ENCODE measurements at regions not wholly inside any gene's neighbourhood (a gene's known extent, or its start where the extent isn't known, plus 50 kb on each side); places are given as distances from the start of the nearest gene placed in this dataset.

DNA sequence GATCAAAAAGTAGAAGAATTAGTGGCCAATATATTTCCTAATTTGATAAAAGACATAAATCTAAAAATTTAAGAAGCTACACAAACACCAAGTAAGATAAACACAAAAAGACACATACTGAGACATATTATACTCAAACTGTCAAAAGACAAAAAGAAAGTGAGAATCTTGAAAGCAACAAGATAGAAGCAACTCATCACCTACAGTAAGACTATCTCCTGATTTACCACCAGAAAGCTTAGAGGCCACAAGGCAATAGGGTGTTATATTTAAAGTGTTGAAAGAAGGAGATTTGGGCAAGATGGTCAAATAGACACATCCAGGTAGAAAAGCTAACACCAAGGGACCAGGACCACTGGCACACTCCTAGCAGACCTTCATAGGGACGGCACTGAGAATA, 79.4 kb downstream of the ITM2A start (continued):
- TF ChIP-seq, protein P1, sequence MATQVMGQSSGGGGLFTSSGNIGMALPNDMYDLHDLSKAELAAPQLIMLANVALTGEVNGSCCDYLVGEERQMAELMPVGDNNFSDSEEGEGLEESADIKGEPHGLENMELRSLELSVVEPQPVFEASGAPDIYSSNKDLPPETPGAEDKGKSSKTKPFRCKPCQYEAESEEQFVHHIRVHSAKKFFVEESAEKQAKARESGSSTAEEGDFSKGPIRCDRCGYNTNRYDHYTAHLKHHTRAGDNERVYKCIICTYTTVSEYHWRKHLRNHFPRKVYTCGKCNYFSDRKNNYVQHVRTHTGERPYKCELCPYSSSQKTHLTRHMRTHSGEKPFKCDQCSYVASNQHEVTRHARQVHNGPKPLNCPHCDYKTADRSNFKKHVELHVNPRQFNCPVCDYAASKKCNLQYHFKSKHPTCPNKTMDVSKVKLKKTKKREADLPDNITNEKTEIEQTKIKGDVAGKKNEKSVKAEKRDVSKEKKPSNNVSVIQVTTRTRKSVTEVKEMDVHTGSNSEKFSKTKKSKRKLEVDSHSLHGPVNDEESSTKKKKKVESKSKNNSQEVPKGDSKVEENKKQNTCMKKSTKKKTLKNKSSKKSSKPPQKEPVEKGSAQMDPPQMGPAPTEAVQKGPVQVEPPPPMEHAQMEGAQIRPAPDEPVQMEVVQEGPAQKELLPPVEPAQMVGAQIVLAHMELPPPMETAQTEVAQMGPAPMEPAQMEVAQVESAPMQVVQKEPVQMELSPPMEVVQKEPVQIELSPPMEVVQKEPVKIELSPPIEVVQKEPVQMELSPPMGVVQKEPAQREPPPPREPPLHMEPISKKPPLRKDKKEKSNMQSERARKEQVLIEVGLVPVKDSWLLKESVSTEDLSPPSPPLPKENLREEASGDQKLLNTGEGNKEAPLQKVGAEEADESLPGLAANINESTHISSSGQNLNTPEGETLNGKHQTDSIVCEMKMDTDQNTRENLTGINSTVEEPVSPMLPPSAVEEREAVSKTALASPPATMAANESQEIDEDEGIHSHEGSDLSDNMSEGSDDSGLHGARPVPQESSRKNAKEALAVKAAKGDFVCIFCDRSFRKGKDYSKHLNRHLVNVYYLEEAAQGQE (IDR thresholded peaks at IDR 0.05; ENCODE audit: unreplicated experiment) = no peak
- TF ChIP-seq, protein P2, sequence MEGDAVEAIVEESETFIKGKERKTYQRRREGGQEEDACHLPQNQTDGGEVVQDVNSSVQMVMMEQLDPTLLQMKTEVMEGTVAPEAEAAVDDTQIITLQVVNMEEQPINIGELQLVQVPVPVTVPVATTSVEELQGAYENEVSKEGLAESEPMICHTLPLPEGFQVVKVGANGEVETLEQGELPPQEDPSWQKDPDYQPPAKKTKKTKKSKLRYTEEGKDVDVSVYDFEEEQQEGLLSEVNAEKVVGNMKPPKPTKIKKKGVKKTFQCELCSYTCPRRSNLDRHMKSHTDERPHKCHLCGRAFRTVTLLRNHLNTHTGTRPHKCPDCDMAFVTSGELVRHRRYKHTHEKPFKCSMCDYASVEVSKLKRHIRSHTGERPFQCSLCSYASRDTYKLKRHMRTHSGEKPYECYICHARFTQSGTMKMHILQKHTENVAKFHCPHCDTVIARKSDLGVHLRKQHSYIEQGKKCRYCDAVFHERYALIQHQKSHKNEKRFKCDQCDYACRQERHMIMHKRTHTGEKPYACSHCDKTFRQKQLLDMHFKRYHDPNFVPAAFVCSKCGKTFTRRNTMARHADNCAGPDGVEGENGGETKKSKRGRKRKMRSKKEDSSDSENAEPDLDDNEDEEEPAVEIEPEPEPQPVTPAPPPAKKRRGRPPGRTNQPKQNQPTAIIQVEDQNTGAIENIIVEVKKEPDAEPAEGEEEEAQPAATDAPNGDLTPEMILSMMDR (conservative IDR thresholded peaks at IDR 0.05; ENCODE audit: low read depth in 2 of 2) = no peak
- TF ChIP-seq CREB1 (CRISPR knock-in tag; IDR thresholded peaks at IDR 0.05; ENCODE audit: low read depth) = no peak
- no peak for TF ChIP-seq POLR2AphosphoS5 (IDR thresholded peaks at IDR 0.05; ENCODE audit: low read depth)

DNA sequence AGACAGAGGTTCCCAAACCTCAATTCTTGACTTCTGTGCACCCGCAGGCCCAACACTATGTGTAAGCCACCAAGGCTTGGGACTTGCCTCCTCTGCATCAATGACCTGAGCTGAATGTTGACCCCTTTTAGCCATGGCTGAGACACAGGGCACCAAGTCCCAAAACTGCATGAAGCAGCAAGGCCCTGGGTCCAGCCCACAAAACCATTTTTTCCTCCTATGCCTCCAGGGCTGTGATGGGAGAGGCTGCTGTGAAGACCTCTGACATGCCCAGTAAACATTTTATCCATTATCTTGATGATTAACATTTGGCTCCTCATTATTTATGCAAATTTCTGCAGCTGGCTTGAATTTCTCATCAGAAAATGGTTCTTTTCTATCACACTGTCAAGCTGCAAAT, 85.4 kb downstream of the ITM2A start:
- Mint-ChIP-seq H3K4me3 (no peak overlapping the region), H3K4me1 (no peaks in the 10 kb centered on the region), H3K27ac (no peak overlapping the region), H3K9me3 (peaks cover 19% of the 10 kb centered on the region), H3K27me3 (ENCODE audit: insufficient read depth, low read depth, poor library complexity) (no peaks in the 10 kb centered on the region), H3K36me3 (ENCODE audit: low read depth) (peaks cover 13% of the 10 kb centered on the region)
- Histone ChIP-seq H3K27ac (ENCODE audit: low read depth) (no peak overlapping the region), H3K4me2 (no peak overlapping the region), H3K9me2 (ENCODE audit: insufficient read depth) (no peaks in the 10 kb centered on the region), H3K4me1 (ENCODE audit: insufficient read depth) (no peaks in the 10 kb centered on the region), H3F3A (replicated peaks; ENCODE audit: low read depth) (no peaks in the 10 kb centered on the region), H3K4me3 (no peak overlapping the region), H3K27me3 (ENCODE audit: insufficient read depth) (no peaks in the 10 kb centered on the region), H2AFZ (no peak overlapping the region), H4K20me1 (replicated peaks; ENCODE audit: insufficient read depth) (no peaks in the 10 kb centered on the region), H3K79me2 (replicated peaks; ENCODE audit: insufficient read depth) (no peaks in the 10 kb centered on the region), H3K36me3 (ENCODE audit: insufficient read depth) (no peaks in the 10 kb centered on the region)
- ATAC-seq = no peak
- DNase-seq (ENCODE audit: low spot score) = no peak
- TF ChIP-seq ZNF331 (CRISPR knock-in tag; IDR thresholded peaks at IDR 0.05; ENCODE audit: low read depth) (no peak), NANOG (IDR thresholded peaks at IDR 0.05; ENCODE audit: borderline replicate concordance) (no peak), POLR2AphosphoS5 (IDR thresholded peaks at IDR 0.05; ENCODE audit: low read depth) (no peak), EZH2phosphoT487 (IDR thresholded peaks at IDR 0.05; ENCODE audit: unreplicated experiment) (no peak), EZH2 (IDR thresholded peaks at IDR 0.05; ENCODE audit: low read depth, unreplicated experiment) (no peak)
- TF ChIP-seq, protein P3, sequence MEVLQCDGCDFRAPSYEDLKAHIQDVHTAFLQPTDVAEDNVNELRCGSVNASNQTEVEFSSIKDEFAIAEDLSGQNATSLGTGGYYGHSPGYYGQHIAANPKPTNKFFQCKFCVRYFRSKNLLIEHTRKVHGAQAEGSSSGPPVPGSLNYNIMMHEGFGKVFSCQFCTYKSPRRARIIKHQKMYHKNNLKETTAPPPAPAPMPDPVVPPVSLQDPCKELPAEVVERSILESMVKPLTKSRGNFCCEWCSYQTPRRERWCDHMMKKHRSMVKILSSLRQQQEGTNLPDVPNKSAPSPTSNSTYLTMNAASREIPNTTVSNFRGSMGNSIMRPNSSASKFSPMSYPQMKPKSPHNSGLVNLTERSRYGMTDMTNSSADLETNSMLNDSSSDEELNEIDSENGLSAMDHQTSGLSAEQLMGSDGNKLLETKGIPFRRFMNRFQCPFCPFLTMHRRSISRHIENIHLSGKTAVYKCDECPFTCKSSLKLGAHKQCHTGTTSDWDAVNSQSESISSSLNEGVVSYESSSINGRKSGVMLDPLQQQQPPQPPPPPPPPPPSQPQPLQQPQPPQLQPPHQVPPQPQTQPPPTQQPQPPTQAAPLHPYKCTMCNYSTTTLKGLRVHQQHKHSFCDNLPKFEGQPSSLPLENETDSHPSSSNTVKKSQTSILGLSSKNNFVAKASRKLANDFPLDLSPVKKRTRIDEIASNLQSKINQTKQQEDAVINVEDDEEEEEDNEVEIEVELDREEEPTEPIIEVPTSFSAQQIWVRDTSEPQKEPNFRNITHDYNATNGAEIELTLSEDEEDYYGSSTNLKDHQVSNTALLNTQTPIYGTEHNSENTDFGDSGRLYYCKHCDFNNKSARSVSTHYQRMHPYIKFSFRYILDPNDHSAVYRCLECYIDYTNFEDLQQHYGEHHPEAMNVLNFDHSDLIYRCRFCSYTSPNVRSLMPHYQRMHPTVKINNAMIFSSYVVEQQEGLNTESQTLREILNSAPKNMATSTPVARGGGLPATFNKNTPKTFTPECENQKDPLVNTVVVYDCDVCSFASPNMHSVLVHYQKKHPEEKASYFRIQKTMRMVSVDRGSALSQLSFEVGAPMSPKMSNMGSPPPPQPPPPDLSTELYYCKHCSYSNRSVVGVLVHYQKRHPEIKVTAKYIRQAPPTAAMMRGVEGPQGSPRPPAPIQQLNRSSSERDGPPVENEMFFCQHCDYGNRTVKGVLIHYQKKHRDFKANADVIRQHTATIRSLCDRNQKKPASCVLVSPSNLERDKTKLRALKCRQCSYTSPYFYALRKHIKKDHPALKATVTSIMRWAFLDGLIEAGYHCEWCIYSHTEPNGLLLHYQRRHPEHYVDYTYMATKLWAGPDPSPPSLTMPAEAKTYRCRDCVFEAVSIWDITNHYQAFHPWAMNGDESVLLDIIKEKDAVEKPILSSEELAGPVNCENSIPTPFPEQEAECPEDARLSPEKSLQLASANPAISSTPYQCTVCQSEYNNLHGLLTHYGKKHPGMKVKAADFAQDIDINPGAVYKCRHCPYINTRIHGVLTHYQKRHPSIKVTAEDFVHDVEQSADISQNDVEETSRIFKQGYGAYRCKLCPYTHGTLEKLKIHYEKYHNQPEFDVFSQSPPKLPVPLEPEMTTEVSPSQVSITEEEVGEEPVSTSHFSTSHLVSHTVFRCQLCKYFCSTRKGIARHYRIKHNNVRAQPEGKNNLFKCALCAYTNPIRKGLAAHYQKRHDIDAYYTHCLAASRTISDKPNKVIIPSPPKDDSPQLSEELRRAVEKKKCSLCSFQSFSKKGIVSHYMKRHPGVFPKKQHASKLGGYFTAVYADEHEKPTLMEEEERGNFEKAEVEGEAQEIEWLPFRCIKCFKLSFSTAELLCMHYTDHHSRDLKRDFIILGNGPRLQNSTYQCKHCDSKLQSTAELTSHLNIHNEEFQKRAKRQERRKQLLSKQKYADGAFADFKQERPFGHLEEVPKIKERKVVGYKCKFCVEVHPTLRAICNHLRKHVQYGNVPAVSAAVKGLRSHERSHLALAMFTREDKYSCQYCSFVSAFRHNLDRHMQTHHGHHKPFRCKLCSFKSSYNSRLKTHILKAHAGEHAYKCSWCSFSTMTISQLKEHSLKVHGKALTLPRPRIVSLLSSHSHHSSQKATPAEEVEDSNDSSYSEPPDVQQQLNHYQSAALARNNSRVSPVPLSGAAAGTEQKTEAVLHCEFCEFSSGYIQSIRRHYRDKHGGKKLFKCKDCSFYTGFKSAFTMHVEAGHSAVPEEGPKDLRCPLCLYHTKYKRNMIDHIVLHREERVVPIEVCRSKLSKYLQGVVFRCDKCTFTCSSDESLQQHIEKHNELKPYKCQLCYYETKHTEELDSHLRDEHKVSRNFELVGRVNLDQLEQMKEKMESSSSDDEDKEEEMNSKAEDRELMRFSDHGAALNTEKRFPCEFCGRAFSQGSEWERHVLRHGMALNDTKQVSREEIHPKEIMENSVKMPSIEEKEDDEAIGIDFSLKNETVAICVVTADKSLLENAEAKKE (CRISPR knock-in tag; IDR thresholded peaks at IDR 0.05) = no peak
- TF ChIP-seq, protein P4, sequence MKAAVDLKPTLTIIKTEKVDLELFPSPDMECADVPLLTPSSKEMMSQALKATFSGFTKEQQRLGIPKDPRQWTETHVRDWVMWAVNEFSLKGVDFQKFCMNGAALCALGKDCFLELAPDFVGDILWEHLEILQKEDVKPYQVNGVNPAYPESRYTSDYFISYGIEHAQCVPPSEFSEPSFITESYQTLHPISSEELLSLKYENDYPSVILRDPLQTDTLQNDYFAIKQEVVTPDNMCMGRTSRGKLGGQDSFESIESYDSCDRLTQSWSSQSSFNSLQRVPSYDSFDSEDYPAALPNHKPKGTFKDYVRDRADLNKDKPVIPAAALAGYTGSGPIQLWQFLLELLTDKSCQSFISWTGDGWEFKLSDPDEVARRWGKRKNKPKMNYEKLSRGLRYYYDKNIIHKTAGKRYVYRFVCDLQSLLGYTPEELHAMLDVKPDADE (IDR thresholded peaks at IDR 0.05) = no peak
